Activated T-cell treated with anti-CD3 and anti-CD28 coated beads for 4 hours (primary cell): ENCODE measurements at regions not wholly inside any gene's neighbourhood (a gene's known extent, or its start where the extent isn't known, plus 50 kb on each side); places are given as distances from the start of the nearest gene placed in this dataset.
"Not testable (repeated sequence)": the region's sequence is repeated elsewhere in the genome, so short reads cannot be mapped to it uniquely, and the experiment has no call there.

ENCODE experiments used
- DNase-seq: peaks from one replicate; pipeline ENCODE4 v3.0.0-alpha.2; 2020

DNA sequence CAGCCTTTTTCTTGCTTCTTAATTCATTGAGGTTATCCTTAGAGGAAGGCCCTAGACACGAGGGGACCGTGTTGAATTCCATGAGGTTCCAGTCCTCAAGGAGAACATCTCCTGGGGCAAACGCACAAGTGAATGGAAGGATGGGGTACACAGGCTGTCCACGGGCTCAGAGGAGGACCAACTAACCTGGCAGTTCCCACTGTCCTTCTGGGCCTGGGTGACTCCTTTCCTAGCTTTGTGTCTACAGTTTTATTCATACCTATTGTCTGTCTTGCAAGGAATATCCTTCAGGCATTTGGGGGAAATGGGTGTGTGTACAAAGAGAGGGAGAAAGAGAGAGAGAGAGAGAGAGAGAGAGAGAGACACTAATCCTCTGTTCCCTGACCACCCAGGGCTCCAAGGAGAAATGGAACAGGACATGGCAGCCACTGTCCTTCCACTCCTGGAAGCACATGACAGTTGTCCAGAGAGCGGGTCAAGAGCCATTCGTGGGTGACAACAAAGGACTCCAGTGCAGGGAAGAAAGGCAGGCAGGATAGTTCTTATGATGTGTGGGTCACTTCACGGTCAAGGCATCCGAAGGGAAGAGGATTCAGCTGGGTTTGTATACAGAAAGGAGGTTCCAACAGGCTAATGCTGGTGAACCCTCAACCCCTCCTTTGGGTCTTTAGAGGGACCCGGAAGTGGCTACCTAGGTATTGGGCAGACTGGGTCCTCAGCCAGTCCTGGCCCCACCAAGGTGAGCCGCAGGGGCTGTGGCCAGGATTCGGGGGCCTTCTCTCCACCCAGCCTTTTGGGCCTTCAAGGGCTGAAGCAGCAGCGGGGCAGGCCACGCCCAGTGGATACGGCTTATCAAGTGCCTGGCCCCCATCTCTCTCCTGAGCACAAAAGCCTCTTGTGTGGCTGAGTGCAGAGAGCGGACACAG is 150.6 kb downstream of the MYCN start:
- DNase-seq = no peak

DNA sequence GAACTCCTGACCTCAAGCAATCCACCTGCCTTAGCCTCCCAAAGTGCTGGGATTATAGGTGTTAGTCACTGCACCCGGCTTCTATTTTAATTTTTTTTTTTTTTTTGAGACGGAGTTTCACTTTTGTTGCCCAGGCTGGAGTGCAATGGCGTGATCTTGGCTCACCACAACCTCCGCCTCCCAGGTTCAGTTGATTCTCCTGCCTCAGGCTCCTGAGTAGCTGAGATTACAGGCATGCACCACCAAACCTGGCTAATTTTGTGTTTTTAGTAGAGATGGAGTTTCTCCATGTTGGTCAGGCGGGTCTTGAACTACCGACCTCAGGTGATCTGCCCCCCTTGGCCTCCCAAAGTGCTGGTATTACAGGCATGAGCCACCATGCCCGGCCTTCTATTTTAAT is 149.1 kb downstream of the MYCN start:
- not testable (repeated sequence) for DNase-seq

DNA sequence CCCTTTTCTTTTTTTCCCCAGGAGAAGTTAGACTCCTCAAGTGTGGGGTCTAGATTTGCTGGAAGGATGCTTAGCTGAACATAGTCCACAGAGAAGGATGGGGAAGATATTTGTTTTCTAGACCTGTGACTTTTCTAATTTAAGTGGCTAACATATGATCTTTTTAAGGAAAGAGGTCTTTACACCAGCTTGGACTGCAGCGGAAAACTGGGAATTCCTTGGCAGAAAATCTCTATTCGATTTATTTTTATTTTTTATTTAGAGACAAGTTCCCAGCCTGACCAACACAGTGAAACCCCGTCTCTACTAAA is 148.4 kb downstream of the MYCN start:
- DNase-seq = no peak

DNA sequence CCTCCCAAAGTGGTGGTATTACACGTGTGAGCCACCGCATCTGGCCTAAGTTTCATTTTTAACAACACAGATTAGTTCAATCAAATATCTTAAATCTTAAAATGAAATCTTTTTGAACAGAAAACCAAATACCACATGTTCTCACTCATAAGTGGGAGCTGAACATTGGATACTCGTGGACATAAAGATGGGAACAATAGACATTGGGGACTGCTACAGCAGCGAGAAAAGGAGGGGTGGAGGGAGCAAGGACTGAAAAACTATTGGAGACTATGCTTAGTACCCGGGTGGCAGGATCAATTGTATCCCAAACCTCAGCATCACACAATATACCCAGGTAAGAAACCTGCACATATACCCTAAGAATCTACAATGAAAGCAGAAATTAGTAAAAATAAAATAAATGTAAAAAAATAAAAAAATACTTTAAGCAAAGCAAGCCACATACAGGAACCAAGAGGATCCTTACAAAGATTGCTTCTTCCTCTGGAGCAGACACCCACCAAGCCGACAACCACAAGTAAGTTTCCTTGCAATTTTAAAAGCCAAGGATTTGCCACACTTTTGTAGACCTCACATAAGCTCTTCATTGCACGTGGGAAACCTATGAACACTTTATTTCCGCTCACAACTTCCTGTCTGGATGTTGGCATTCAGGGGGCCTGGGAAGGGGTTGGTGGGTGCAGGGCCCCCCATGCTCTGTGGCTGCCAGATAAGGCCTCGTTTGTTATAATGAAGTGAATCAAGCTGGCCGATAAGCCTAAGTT is 147.9 kb downstream of the MYCN start:
- DNase-seq = no peak

DNA sequence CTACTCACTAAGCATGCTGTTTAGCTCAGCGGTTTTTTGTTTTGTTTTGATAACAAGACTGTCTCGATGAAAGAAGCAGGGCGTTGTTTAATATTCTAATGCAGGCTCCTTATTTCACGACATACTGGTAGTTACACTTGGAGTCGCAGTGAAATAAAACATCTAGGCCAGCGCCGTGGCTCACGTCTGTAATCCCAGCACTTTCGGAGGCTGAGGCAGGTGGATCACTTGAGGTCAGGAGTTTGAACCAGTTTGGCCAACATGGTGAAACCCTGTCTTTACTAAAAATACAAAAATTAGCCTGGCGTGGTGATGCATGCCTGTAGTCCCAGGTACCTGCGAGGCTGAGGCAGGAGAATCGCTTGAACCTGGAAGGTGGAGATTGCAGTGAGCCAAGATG is 145.8 kb downstream of the MYCN start:
- DNase-seq = not testable (repeated sequence)

DNA sequence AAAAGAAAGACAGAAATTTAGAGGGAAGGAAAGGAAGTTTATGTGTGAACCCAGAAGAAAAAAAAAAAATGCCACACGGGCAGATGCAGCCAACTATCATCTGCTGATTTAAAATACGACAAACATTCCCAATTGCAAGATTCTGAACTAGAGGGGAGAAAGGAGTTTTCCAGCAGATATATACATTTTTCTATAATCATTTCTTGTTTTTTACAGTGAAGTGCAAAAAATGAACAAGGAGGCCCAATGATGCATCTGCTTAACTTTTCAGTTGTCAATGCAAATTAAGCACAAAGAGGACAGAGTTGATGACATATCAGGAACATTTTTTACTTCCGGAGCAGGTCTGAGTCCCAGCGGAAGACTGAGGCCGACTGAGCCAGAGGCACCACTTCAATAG is 144.7 kb downstream of the MYCN start:
- DNase-seq = no peak

DNA sequence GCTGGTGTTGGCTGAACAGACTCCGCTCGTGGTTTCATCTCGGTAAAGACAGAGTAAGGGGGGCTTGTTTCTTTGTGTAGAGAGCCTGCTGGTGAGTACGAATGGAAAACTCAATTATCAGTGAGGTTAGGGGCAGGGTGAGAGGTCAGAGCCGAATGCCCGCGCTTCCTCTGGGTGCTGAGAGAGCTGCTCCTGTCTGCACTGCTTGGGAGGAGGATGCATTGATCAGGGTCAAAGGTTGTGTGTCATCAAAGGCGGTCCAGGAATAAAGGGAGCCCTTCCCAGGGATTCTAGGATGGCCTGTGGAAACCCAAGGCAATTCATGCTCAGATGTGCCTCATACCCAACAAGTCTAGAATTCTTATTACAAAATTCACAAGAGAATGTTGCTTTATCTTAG is 143.9 kb downstream of the MYCN start:
- no peak for DNase-seq

DNA sequence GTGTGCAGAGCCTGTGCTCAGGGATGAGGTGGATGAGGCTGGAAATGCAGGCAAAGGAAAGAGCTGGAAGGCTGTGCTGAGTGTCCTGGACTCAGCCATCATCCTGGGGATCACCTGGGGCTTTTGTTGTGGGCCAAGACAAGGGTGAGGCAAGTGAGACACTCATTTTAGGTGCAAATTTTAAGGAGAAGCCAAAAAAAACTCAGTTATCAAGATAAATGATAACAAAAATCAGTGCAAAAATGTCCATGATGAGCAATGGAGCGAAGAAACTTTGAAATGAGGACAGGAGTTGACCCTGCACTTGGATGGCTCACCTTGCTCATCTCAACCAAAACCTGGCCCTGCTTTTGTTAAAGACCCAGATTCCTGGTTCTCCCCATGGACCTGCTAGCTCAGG is 141.9 kb downstream of the MYCN start:
- DNase-seq = no peak

DNA sequence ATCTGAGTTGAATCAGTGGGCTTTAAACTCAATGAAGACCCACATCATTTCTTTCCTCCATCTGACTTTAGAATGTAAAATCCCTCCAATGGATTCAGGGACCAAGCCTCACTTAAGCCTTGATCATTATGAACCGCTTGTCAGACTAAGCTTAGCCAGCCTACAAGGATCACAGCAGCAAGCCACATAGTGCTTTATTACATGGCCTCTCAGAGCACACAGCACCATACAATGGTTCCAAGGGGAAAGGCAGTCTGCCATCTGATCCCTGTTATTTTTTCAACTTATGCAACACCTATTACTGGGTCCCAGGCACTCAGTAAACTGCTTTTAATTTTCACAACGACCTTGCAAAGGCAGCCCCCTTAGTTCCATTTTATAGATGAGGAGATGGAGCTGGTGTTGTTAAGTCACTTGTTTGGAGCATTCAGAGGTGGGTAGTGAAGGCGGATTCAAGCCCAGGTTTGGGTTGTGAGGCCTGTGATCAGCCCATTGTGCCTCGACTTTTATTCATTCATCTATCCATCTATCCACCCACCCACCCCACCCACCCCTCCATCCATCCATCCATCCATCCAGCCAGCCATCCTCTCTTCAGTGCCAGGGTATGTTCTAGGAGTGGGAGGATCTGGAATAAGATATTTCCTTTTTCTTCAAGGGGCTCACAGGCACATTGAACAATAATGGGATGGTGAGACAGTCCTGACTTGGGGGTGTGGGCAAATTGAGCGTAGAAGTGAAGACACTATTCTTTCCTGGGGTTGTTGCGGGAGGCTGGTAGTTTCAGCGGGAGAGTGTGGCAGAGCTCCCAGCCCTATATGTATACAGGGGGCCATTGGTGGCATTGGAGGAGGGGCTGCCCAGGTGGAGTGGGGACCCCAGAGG is 141.2 kb downstream of the MYCN start:
- DNase-seq = no peak

DNA sequence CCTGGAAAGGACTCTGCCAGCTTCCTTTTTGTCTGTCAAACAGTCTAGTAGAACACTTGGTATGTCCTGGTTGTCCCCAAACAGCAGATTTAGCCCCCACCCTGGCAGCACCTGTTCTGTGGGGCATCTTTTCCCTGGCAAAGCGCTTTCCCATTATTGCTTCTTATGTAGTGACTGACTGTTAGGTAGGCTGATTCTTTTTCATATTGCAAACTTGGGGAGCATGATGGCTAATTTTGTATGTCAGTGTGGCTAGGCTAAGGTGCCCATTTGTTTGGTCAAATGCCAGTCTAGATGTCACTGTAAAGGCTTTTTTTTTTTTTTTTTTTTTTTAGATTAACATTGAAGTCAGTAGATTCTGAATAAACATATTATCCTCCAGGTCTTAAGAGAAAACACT is 140.2 kb downstream of the MYCN start:
- DNase-seq = no peak

DNA sequence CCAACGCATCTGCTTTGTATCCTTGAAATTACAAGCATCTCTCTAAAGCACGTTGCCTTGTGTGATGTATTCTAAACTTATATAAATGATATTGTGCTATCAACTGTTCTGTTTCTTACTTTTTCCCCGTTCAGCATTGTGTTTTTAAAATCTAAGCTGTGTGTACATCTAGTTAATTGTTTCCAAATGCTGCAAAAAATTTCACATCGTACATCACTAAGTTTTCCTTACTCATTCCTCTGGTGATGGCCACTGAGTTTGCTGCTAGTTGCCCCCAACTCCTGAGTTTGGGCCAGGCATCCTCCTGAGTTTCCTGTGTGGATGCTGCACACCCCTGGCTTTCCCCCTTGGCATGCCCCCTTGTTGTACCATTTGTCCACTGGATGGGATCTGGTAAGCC is 139.7 kb downstream of the MYCN start:
- no peak for DNase-seq

DNA sequence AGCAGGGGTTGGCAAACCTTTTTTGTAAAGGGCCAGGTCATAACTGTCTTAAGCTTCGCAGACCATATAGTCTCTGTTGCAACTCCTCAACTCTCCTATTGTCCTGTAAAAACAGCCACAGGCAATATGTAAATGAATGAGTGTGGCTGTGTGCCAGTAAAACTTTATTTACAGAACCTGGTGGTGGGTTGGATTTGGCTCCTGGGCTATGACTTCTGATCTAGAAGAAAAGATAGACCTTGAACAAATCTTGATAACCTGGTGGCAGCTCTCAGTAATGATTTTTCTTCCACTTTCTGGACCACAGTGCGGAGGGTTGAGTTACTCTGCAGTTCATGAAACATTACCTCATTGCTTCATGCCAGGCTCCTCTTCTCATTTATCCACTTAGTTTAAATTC is 139.3 kb downstream of the MYCN start:
- no peak for DNase-seq

DNA sequence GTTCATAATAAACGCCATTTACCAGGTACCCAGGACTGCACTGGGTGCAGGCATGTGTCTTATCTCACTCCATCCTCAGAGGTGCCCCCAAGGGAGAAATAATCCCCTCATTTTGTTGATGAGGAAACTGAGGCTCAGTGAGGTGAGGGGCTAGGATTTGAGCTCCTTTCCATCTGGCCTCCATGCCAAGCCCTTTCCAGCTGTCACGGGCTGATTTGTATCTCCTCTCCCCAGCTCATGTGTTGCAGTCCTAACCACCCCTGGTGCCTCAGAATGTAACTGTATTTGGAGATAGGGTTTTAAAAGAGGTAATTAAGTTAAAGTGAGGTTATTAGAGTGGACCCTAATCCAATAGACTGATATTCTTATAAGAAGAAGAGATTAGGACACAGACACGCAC is 137.3 kb downstream of the MYCN start:
- no peak for DNase-seq

DNA sequence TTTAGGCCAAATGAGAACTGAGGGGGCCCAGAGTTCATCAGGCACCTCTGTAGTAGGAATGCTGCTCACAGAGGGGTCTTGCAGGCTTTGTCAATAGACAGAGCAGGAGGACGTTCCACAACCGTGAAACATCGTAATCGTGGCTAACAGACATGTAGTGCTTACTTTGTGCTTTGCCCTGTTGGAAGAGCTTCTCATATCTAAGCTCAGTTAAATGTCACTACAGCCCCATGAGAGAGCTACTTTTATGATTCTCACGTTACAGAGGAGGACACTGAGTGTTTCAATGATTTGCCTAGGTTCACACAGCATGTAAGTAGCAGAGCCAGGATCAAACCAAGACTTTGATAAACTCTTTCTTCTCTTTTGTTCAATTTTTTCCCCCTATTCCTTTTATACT is 136.6 kb downstream of the MYCN start:
- DNase-seq = no peak

DNA sequence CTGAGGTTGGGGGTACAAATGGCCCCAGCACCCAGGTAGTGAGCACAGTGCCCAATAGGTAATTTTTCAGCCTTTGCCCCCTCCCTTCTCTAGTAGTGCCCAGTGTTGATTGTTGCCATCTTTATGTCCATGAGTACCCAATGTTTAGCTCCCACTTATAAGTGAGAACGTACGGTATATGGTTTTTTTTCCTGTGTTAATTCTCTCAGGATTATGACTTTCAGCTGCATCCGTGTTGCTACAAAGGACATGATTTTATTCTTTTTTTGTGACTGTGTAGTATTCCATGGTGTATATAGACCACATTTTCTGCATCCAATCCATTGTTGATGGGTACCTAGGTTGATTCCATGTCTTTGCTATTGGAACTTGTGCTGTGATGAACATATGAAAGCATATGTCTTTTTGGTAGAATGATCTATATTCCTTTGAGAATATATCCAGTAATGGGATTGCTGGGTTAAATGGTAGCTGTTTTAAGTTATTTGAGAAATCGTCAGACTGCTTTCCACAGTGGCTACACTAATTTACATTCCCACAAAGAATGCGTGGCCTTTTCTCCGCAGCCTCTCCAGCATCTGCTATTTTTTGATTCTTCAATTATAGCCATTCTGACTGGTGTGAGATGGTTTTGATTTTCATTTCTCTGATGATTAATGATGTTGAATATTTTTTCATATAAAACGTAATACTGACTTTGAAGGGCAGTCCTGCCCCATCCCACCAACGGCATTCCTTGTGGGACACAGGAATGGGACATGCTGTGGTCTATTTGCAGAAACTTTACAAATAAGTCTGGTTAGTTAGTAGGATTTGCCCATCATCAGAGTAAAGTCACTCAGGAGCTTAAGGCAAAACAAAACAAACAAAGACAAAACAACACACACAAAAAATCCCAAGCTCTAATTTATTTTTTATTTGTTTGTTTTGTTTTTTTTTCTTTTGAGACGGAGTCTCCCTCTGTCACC is 135.0 kb downstream of the MYCN start:
- DNase-seq = no peak

DNA sequence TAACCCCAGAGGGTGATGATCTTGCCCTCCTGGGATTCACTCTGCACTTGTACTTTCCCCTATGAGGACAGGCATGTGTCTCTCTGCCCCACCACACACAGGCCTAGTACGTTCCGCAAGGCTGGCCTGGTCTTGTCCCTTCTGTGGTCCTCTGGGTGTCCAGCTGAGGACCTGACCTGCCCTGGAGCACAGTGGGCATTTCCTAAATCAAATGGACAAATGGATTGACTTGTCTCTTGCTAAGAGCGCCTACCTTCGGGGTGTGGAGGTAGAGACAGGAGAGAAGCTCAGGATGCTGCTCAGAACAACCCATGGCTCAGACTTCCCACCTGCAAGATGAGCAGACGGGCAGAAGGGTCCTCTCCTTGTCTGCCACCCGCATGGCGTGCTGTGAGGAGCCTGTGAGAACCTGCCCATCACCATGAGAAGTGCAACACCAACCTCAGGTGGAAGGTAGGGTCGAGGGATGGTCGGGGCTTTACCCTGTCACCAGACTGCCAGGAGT is 133.6 kb downstream of the MYCN start:
- DNase-seq = no peak

DNA sequence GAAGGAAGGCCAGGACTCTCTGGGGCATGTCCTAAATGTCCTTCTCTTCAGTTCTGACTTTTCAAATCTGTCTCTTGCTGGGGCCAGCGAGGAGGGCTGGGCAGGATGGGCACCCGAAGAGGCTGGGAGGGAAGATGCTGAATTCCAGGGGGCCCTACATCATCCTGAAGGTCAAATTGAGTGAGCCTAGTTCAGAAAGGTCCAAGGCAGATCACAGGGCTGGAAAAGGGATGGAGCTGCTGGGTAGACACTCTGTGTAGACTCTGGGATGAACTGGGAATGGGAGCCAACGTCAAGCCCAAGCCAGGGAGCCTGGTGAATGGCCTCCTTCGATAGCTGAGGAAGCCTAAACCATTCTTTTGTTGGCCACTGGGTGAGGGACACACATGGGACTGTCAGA is 133.1 kb downstream of the MYCN start:
- DNase-seq = no peak

DNA sequence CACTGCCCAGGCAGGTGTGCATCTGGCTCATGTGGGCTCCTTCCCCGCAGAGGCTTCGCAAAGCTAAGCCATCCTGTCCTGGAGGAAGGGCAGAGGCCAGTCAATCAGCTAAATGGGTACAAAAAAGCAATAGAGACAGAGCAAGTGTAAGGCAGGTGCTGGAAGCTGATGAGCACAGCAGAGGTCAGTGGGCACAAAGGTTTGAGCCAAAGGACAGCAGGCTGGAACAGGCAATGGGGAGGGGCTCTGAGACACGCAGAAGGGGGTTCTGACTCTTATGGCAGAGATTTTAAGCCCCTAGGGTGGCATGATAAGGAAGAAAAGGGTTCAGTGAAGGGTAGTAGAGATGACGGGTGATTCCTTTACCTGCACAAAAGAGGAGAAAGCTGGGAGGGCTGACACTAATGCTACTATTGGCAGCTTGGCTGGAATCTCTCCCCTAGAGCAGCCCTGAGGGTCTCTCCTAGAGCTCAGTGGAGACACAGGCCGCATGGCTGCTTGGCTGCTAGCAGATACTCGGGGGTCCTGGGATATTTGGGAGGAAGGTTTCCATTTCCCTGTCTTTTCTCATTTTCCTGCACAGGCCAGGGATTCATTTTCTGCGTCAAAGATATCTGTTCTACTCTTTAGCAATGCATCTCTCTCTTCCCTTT is 132.4 kb downstream of the MYCN start:
- DNase-seq = no peak

DNA sequence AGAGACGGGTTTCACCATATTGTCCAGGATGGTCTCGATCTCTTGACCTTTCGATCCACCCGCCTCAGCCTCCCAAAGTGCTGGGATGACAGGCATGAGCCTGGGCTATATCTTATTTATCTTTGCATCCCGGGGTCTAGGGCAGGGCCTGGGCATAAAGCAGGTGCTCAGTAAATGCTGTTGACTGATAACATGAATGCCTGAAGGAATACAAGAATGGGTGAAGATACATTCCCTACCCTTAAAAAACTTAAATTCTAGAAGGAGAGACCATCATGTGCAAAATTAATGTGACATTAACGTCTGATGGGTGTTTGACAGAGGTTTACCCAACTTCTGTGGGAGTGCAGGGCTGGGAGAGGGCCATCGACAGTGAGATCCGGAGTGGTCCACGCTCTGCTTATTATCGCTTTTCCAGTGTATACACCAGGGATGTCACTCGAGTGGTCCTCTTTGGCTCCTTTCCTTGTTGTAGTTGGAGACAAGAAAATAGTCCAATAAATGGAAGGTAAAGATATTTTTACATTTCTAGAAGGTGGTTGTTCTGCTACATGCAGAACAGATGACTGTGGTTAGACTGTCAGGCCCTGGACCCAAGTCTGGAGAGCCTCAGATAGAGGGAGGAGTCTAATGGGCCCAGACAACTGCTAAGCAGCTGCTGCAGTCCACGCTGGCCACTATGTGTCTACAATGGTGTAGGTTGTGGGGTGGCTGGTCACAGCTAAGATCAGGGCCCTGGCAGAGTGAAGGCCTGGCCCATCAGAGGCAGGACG is 131.7 kb downstream of the MYCN start:
- no peak for DNase-seq

DNA sequence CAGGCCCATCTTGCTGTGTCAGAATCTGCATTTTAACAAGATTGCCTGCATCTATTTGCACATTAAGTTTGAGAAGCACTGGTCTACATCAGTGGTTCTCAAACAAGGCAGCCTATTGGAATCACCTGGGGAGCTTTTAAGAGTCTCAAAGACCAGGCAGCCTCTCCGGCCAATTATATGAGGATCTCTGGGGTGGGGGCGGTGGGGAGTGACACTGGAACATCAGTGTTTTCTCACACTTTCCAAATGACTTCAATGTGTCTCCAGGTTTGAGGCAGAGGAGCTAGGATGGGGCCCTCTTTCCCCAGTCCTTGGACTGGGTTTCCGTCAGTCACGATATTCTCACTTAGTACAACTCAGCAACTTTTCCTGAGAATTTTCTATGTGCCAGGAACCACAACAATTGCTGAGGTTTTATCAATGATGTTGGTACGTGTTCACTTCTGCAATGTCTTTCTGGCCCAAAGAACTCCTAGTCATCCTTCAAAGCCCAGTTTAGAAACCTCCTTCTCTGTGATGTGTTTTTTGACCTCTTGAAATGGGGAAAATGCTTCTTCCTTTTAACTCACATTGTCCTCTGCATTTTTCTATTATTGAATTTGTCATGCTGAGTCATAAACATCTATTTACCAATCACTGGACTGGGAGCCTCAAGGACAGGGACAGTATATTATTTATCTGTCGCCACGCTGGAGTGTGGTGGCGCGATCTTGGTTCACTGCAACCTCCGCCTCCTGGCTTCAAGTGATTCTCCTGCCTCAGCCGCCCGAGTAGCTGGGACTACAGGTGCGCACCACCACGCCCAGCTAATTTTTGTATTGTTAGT is 130.9 kb downstream of the MYCN start:
- no peak for DNase-seq
